Hepatocyte (in vitro differentiated cells): ENCODE measurements at regions not wholly inside any gene's neighbourhood (a gene's known extent, or its start where the extent isn't known, plus 50 kb on each side); places are given as distances from the start of the nearest gene placed in this dataset.

Source experiments
- EZH2 ChIP-seq: fragments of 200-600 bp; sonication (generic); IDR thresholded peaks from 2 replicates; pipeline ENCODE4 v1.6.1; 2016; ENCODE audit warnings: antibody characterized with exemption, mild to moderate bottlenecking, borderline replicate concordance
- EZH2phosphoT487 ChIP-seq: fragments of 200-600 bp; sonication (generic); IDR thresholded peaks from one replicate; pipeline ENCODE4 v1.6.1; 2018; ENCODE audit warnings: antibody characterized with exemption, mild to moderate bottlenecking, low read depth, moderate library complexity; ENCODE audit not compliant: unreplicated experiment, severe bottlenecking
- TF ChIP-seq, protein P1 (sequence below): fragments of 200-600 bp; sonication (generic); IDR thresholded peaks from 2 replicates; pipeline ENCODE4 v1.5.1; 2016; ENCODE audit warnings: antibody characterized with exemption, mild to moderate bottlenecking; ENCODE audit not compliant: poor library complexity

DNA sequence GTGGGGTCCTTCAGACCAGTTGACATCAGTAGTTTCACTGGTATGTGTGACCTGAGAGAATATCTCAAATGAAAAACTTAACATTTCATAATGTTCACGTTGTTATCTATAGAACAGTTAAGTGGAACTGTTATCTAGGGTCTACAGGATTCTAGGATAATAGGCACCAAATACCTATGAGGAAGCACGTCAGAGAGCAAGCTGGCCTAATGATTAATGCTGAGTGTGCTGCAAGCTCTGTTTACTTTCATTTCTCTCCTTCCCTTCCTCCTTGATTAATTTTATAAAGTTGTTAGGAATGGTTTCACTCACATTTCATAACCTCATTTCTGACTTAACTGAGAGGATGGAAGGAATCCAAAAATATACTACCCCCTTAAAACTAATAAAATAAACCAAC is 362.5 kb upstream of the ZNF717 start:
- TF ChIP-seq, protein P1, sequence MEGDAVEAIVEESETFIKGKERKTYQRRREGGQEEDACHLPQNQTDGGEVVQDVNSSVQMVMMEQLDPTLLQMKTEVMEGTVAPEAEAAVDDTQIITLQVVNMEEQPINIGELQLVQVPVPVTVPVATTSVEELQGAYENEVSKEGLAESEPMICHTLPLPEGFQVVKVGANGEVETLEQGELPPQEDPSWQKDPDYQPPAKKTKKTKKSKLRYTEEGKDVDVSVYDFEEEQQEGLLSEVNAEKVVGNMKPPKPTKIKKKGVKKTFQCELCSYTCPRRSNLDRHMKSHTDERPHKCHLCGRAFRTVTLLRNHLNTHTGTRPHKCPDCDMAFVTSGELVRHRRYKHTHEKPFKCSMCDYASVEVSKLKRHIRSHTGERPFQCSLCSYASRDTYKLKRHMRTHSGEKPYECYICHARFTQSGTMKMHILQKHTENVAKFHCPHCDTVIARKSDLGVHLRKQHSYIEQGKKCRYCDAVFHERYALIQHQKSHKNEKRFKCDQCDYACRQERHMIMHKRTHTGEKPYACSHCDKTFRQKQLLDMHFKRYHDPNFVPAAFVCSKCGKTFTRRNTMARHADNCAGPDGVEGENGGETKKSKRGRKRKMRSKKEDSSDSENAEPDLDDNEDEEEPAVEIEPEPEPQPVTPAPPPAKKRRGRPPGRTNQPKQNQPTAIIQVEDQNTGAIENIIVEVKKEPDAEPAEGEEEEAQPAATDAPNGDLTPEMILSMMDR: no peak
- TF ChIP-seq EZH2: no peak
- no peak for TF ChIP-seq EZH2phosphoT487
